ENCODE measurements at regions not wholly inside any gene's neighbourhood (a gene's known extent, or its start where the extent isn't known, plus 50 kb on each side); places are given as distances from the start of the nearest gene placed in this dataset.
"Not testable (repeated sequence)": the region's sequence is repeated elsewhere in the genome, so short reads cannot be mapped to it uniquely, and the experiment has no call there.

- DNase-seq, result no peak
Observed at GRCh38 chr5:28831042-28831441, 1792.7 kb upstream of the CDH9 start.

GRCh38 chr5:28823231-28823630 lies 1784.8 kb upstream of the CDH9 start:
- DNase-seq, result no peak

DNA sequence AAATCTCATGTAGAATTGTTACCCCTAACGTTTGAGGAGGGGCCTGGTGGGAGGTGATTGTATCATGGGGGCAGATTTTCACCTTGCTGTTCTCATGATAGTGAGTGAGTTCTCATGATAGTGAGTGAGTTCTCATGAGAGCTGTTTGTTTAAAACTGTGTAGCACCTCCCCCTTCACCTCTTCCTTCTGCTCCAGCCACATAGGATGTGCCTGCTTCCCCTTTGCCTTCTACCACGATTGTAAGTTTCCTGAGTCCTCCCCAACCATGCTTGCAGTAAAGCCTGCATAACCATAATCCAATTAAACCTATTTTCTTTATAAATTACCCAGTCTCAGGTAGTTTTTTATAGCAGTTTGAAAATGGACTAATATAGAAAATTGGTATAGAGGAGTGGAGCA lies 1783.7 kb upstream of the CDH9 start:
- DNase-seq, result no peak

GRCh38 chr5:28810751-28811136 lies 1772.4 kb upstream of the CDH9 start:
- no peak for DNase-seq

- no peak for DNase-seq
Observed at GRCh38 chr5:28809811-28810750, 1771.7 kb upstream of the CDH9 start.

GRCh38 chr5:28808967-28809810 lies 1770.8 kb upstream of the CDH9 start:
- no peak for DNase-seq

DNA sequence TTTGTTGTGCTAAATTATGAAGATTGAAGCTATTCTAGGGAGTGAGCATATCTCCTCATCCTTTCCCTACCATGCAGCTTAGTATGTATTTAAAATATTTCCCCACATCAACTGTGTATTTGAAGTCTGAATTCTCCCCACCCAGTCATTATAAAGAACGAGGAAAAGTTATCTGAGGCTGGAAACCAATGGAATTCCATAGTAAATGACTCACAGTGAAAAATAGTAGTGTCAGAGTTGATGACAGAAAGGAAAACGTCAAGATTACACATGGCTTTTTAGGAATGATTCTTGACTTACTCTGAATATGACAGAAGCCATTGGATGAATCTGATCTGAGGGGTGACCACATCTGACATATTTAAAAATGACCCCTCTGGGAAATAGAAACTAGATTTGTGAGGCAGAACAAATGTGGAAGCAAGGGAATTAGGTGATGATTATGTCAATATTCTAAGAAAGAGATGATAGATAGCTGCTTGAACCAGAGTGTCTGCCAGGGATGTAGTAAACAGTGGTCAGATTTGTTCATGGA lies 1768.9 kb upstream of the CDH9 start:
- DNase-seq, result no peak

- DNase-seq, result not testable (repeated sequence)
Observed at GRCh38 chr5:28799035-28799434, 1760.6 kb upstream of the CDH9 start.

DNA sequence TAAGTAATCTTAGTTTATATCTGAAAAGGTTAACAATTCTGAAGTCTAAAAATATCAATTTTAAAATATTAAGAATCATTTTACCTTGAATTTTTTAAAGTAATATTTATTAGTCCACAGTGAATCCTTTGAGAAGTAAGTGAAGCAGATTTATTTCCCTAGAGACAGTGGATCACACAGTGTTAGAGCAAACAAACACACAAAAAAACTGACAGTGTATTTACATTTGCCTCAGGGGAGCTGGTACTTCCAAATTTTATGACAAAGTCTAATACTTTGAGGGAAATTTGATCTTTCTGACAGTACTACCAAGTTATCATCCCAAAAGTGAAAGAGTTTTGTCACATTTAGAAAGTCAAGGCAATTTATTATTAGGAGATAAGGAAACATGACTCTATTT lies 1750.6 kb upstream of the CDH9 start:
- DNase-seq, result peak; percentile 3

DNA sequence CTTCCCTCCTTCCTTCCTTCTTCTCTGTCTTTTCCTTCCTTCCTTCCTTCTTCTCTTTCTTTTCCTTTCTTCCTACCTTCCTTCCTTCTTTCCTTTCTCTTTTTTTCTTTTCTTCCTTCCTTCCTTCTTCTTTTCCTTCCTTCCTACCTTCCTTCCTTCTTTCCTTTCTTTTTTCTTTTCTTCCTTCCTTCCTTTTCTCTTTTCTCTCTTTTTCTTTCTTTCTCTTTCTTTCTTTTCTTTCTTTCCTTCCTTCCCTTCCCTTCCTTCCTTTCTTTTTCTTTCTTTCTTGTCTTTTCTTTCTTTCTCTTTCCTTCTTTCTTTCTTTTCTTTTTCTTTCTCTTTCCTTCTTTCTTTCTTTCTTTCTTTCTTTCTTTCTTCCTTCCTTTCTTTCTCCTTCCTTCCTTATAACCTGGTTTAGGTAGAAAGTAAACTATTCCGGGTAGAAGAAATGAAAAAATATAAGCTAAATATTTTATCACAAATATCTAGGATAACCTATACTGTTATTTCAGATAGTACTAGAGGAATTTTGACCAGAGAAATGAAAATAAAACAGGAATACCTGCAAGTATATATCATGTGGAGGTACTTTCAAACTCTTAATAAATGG lies 1741.8 kb upstream of the CDH9 start:
- DNase-seq, result no peak

- DNase-seq, result no peak
Observed at GRCh38 chr5:28779161-28779754, 1740.9 kb upstream of the CDH9 start.

GRCh38 chr5:28770307-28770706 lies 1731.9 kb upstream of the CDH9 start:
- DNase-seq, result no peak

GRCh38 chr5:28766565-28767158 lies 1728.3 kb upstream of the CDH9 start:
- DNase-seq, result peak; percentile 69

DNA sequence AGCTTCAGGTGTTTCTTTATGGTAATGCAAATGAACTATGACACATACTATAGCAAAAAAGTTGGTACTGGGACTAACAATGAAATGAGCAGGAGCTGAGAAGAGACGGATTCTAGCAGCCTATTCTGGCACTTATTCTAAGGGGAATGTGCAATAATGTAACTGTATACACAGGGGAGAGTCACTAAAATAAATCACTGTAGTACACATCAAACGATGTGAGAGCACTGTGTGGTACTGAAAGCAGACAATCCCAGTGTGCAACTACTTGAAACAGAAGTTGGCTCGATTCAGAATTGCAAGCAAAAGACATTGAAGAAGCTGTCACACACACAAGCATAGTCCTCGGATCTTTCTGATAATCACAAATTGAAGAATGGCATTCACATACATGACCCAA lies 1713.0 kb upstream of the CDH9 start:
- no peak for DNase-seq

DNA sequence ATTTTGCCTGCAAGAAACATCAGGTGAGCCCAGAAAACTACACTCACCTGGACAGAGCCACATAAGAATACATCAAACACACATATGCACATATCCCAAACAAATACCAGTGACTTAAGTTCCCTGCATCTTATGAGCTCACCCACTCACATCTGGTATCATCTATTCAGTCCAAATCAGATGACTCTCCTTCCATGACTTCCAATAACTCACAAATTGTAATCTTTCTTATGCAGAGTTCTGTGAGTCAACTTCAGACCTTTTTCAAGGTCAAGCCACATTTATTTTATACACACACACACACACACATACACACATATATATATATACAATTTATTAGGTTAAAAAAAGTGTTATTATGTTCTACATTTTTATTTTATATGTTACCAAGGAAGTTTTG lies 1711.9 kb upstream of the CDH9 start:
- no peak for DNase-seq

- no peak for DNase-seq
Observed at GRCh38 chr5:28748446-28748845, 1710.1 kb upstream of the CDH9 start.

DNA sequence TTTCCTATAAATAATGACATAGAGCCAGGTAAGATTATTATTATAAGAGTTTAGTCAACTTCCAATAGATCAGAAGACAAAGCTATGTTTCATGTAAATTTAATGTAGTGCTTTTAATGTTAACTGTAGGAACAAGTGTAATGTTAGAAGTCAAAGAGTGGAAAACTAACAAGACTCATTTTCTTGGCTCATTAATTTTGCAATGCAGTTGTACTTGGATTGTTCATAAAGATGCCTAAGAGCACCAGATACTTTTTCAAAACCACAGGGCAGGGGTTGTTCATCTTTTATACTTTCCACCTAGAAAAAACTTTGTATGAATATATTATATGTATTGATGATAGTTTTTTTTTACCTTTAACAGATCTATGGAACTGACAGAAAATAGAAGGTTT lies 1705.3 kb upstream of the CDH9 start:
- no peak for DNase-seq

GRCh38 chr5:28743025-28743715 lies 1704.8 kb upstream of the CDH9 start:
- no peak for DNase-seq

DNA sequence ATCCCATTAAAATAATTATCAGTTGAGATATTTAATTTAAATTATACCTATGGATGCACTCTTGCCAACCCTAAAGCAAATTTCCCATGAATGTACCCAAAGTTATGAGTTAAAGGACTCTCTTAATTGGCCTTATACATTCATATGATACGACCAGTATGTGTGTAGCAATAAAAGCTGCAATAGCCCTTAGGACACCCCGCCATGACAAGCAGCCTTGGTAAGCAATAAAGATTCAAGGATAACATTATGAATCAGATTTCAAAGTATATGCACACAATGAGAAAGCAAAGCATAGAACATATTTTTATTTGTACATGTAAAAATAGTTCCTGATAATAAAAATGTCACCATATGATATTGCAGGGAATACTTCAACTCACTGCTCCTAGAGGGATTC lies 1699.3 kb upstream of the CDH9 start:
- DNase-seq, result no peak

DNA sequence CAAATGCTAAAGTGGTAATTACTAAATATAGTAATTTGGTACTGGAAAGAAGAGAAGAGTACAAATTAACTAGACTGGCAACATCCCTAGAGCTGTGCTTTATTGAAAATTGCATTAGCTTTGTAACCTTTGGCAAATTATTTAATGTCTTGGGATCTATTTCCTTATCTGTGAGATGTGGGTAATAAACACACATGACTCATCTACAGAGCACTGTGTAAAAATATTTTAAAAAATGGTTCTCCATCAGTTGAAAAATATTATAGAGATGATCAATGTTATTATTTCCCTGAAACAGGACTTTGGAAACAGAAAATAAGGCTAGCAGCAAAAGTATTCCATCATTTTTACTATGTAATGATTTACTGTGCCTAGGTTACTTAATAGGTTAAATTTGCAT lies 1698.8 kb upstream of the CDH9 start:
- DNase-seq, result no peak

GRCh38 chr5:28734396-28734795 lies 1696.0 kb upstream of the CDH9 start:
- DNase-seq, result no peak

- DNase-seq, result no peak
Observed at GRCh38 chr5:28729067-28729466, 1690.7 kb upstream of the CDH9 start.

Data from NCI-H2171 treated with DMSO at 0.1 percent for 48 hours (cell line).